Heart right ventricle (tissue), 16 donors: ENCODE measurements at regions not wholly inside any gene's neighbourhood (a gene's known extent, or its start where the extent isn't known, plus 50 kb on each side); places are given as distances from the start of the nearest gene placed in this dataset.

Experiments used
- ATAC-seq, 8 donors: fragments of 200-7000 bp; cut with Tn5 transposase; one replicate each; pipeline ENCODE4 v1.9.1; 2020; ENCODE audit warnings: mild to moderate bottlenecking in 8 of 8, moderate library complexity in 8 of 8, moderate number of reproducible peaks in 1 of 8
- DNase-seq, 2 donors: peaks; one replicate each; pipeline ENCODE4 v3.0.0-alpha.2; 2020
- H3K27ac ChIP-seq, 10 donors: fragments of 200-600 bp; sonication (generic) in 2 of 10; one replicate each; pipeline versions ENCODE4 v1.5.0 to v1.8.0; 2020 to 2022; ENCODE audit warnings: mild to moderate bottlenecking in 3 of 10
- H3K27me3 ChIP-seq, 7 donors: fragments of 200-600 bp; one replicate each; pipeline ENCODE4 v1.8.0; 2021 to 2022; ENCODE audit warnings: mild to moderate bottlenecking in 2 of 7
- H3K36me3 ChIP-seq, 9 donors: fragments of 200-600 bp; sonication (generic) in 1 of 9; one replicate each; pipeline versions ENCODE4 v1.5.0 to v1.8.0; 2020 to 2022; ENCODE audit warnings: mild to moderate bottlenecking in 2 of 9
- H3K4me1 ChIP-seq, 9 donors: fragments of 200-600 bp; sonication (generic) in 1 of 9; one replicate each; pipeline versions ENCODE4 v1.5.0 to v1.8.0; 2020 to 2022; ENCODE audit warnings: mild to moderate bottlenecking in 4 of 9
- H3K4me3 ChIP-seq, 10 donors: fragments of 200-600 bp; sonication (generic) in 2 of 10; one replicate each; pipeline versions ENCODE4 v1.5.0 to v1.8.0; 2020 to 2022; ENCODE audit warnings: mild to moderate bottlenecking in 7 of 10, moderate library complexity in 2 of 10
- H3K9me3 ChIP-seq, 11 donors: fragments of 200-600 bp in 10 of 11; sonication (generic) in 2 of 11; one replicate each; pipeline versions ENCODE4 v1.5.0 to v1.8.0; 2013 to 2022; ENCODE audit warnings: mild to moderate bottlenecking in 2 of 11, control low read depth in 1 of 11, moderate library complexity in 1 of 11
- CTCF ChIP-seq, 9 donors: fragments of 200-600 bp; sonication (generic) in 2 of 9; IDR thresholded peaks; one replicate each; pipeline versions ENCODE4 v1.5.0 to v1.8.0; 2021 to 2022; ENCODE audit warnings: antibody characterized with exemption in 9 of 9, mild to moderate bottlenecking in 5 of 9, moderate library complexity in 1 of 9
- WGBS, 2 donors: extraction: QIAGEN DNeasy Blood & Tissue Kit; methylation state at CpG; one replicate each; pipeline ENCODE4 v1.1.7; 2013; ENCODE audit warnings: inconsistent platforms in 1 of 2; 5-methylcytosine and 5-hydroxymethylcytosine counted together
- intact Hi-C, 10 donors: fragments of 100-400 bp; cut with DNase I; formaldehyde crosslinking; loops; one replicate each; pipeline versions ENCODE4 v1.11.1 to v1.14.2; 2022
- donor health status: Arrhythmogenic right ventricular cardiomyopathy.
- donor health status: ischemic (EF 13 %, LVEDD 7.1; RV severe dilation, severe dysfunction).
- donor health status: healthy with polysubstance abuse.
- donor health status: DM: no; HTN: yes; CAD: no.
- donor health status: DM: no; HTN: no; CAD: no.
- donor health status: ischemic (EF 25% LVEDD 6.9; RV normal size, moderate dysfunction).
- donor health status: ischemic (EF 25% LVEDD 5.7; RV mildly dilated, moderate dysfunction).
- donor health status: healthy.
- donor health status: DM: yes; HTN: yes; CAD: no.
- donor health status: Ischemic cardiomyopathy.
- donor health status: ischemic (EF 35%, LVEDD 5.7; RV mildly dilated, moderate dysfunction).
- donor health status: nonischemic (EF 11% LVEDD 7.7; RV severe dilation, severe dysfunction).
- donor health status: DM: yes; HTN: yes; CAD: no.
- donor health status: PGD.
- donor health status: ischemic (EF 29% LVEDD 5.4; RV normal size, mild dysfunction).
- donor health status: nonischemic (EF 23%, LVEDD 6.1; RV moderate dilation, normal function).

- 90 to 91% methylated on average over 1 of the region's 1 CpG for WGBS, 2 donors
- H3K4me3 ChIP-seq, result no peak overlapping the region
- H3K4me1 ChIP-seq, result no peaks in the 10 kb centered on the region
- DNase-seq (no peak), ATAC-seq (no peak)
- peaks cover 0 to 2% (median 0%) of the 10 kb centered on the region in 7 donors for H3K27me3 ChIP-seq
- H3K27ac ChIP-seq, result no peak overlapping the region
- no peaks in the 10 kb centered on the region for H3K36me3 ChIP-seq
- peaks cover 0 to 31% (median 3%) of the 10 kb centered on the region in 11 donors for H3K9me3 ChIP-seq
- intact Hi-C loops, result no loop called here
- no peak for TF ChIP-seq CTCF (IDR thresholded peaks at IDR 0.05)
These were observed 362.7 kb downstream of the REEP3 start for GRCh38 chr10:63883861-63884260.

GRCh38 chr10:63884426-63884825 is 363.2 kb downstream of the REEP3 start:
- TF ChIP-seq CTCF (IDR thresholded peaks at IDR 0.05), result no peak
- H3K4me3 ChIP-seq, result no peak overlapping the region
- H3K27me3 ChIP-seq, result peaks cover 0 to 2% (median 0%) of the 10 kb centered on the region in 7 donors
- peaks cover 0 to 26% (median 0%) of the 10 kb centered on the region in 11 donors for H3K9me3 ChIP-seq
- H3K27ac ChIP-seq, result no peak overlapping the region
- no peaks in the 10 kb centered on the region for H3K4me1 ChIP-seq
- intact Hi-C loops, result no loop called here
- 81 to 92% methylated on average over 2 of the region's 2 CpGs for WGBS, 2 donors
- no peaks in the 10 kb centered on the region for H3K36me3 ChIP-seq
- ATAC-seq (no peak), DNase-seq (no peak)

GRCh38 chr10:63885156-63885555 is 364.0 kb downstream of the REEP3 start:
- no peaks in the 10 kb centered on the region for H3K4me1 ChIP-seq
- no peak for ATAC-seq
- H3K4me3 ChIP-seq, result no peak overlapping the region
- H3K9me3 ChIP-seq, result peaks cover 0 to 18% (median 0%) of the 10 kb centered on the region in 11 donors
- intact Hi-C loops, result no loop called here
- no peak for DNase-seq
- TF ChIP-seq CTCF (IDR thresholded peaks at IDR 0.05), result no peak
- H3K27me3 ChIP-seq, result peaks cover 0 to 2% (median 0%) of the 10 kb centered on the region in 7 donors
- no peak overlapping the region for H3K27ac ChIP-seq
- H3K36me3 ChIP-seq, result no peaks in the 10 kb centered on the region

GRCh38 chr10:63886281-63887022 is 365.3 kb downstream of the REEP3 start:
- H3K4me1 ChIP-seq, result no peaks in the 10 kb centered on the region
- no peak overlapping the region for H3K4me3 ChIP-seq
- H3K36me3 ChIP-seq, result no peaks in the 10 kb centered on the region
- no peak for TF ChIP-seq CTCF (IDR thresholded peaks at IDR 0.05)
- intact Hi-C loops, result no loop called here
- 78 to 84% methylated on average over 4 of the region's 4 CpGs for WGBS, 2 donors
- ATAC-seq (no peak), DNase-seq (no peak)
- no peak overlapping the region for H3K27ac ChIP-seq
- peaks cover 0 to 5% (median 0%) of the 10 kb centered on the region in 11 donors for H3K9me3 ChIP-seq
- peaks cover 0 to 2% (median 0%) of the 10 kb centered on the region in 7 donors for H3K27me3 ChIP-seq
